HG03135 (cell line): ENCODE measurements at regions not wholly inside any gene's neighbourhood (a gene's known extent, or its start where the extent isn't known, plus 50 kb on each side); places are given as distances from the start of the nearest gene placed in this dataset.

ENCODE experiments used
- ATAC-seq: cut with Tn5 transposase; IDR thresholded peaks from one replicate; pipeline ENCODE4 v1.9.1; 2021; ENCODE audit warnings: mild to moderate bottlenecking, moderate library complexity; ENCODE audit not compliant: unreplicated experiment

DNA sequence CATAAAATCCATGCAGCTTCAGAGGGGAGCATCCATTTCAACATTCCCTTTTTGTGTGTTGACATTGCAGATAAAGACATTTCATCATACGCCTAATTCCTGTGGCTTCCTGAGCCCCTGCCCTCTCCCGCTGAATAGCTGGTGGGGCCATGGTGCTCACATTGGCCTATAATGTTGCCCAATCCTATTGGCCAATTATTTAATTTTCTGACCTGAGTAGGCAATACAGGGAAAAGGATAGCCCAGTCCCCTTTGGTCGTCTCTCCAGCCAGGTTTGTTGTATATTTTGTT lies 163.8 kb upstream of the MYCN start:
- ATAC-seq = no peak

DNA sequence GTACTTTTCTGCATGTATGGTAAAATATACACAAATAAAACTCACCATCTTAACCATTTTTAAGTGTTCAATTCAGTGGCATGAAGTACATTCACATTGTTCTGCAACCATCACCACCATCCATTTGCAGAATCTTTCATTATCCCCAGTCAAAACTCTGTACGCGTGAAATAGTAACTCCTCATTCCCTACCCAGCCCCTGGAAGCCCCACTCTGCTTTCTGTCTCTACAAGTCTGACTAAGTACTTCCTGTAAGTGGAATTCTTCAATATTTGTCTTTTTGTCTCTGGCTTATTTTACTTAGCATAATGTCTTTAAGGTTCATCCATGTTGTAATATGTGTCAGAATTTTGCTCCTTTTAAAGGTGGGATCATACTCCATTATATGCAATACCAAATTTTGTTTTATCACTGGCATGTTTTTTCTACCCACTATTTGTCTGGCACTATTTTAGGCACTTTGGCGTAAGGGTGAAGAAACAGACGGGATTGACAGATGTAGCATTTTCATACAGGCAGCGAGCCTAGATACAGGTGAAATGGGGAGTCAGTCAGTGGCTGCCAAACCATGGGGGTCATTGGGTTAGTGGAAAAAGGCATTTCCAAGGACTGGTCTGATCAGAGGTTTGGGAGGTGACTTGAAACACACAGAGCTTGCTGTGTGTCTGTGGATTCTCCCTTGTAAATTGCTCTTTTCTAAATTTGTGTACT lies 163.2 kb upstream of the MYCN start:
- ATAC-seq = no peak

DNA sequence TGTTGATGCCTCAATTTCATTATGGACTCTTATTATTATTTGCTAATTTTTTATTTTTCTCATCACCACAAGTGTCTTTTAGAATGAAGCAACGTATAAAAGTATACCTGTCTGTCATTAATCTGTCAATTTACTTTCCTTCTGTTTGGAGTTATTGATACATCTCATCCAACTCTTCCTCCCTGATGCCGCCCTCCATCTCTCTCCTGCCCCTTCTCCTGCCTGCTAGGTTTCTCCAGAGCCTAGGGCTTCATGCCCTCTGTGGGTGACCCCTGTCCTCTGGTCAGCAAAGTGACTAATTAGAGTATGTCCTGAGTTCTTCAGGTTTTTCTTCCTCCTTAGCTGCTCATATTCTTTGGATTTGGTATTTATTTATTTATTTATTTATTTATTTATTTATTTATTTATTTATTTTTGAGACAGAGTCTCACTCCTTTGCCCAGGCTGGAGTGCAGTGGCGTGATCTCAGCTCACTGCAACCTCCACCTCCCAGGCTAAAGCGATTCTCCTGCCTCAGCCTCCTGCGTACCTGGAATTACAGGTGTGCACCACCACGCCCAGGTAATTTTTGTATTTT lies 162.5 kb upstream of the MYCN start:
- no peak for ATAC-seq

DNA sequence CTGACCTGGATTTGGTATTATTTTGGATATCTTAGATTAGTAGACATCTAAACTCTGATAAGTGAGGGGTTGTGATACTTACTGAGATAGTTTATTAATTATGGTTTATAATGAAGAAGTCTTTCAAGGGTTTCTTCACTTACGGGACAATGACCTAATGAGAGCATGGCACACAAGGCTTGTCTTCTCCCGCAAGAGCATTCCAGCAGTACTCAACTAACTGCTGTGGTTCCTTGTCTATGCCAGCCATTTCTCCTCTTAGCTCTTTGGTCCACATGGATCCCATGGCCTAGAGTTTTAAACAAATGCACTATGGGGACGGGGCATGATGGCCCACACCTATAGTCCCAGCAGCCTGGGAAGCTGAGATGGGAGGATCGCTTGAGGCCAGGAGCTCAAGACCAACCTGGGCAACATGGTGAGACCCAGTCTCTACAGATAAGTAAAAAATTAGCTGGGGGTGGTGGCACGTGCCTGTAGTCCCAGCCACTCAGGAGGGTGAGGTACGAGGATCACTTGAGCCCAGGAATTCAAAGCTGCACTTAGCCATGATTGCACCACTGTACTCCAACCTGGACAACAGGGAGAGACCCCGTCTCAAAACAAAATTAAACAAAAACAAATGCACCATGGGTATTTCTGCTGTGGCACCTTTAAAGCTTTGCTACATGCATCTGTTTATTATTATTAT lies 161.7 kb upstream of the MYCN start:
- ATAC-seq = no peak

GRCh38 chr2:15779381-15780041 lies 160.8 kb upstream of the MYCN start:
- ATAC-seq = no peak

- no peak for ATAC-seq
Measured at GRCh38 chr2:15780234-15780633, 160.1 kb upstream of the MYCN start.

DNA sequence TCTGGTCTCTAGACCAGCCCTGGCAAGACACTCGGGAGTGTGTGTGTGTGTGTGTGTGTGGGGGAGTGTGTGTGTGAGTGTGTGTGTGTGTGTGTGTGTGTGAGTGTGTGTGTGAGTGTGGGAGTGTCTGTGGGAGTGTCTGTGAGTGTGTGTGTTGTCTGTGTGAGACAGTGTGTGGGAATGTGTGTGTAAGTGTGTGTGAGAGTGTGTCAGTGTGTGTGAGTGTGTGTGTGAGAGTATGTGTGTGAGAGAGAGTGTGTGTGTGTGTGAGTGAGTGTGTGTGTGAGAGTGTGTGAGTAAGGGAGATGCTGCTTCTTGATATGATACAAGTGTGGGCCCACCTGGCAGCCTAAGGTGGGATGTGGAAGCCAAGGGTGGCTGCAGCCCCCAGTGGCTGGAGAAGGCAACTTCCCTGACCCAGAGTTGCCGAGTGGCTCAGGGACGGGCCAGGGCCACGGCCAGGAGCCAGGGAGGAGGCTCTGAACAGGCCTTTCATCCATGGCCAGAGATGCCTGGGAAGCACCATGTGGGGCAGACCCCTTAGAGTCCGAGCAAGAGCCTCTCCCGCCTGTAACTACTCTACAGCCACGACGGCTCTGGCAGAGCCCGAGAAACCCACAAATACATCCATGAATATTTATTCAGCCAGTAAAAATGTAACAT lies 159.3 kb upstream of the MYCN start:
- ATAC-seq = no peak

- ATAC-seq = no peak
Measured at GRCh38 chr2:15782009-15782751, 158.2 kb upstream of the MYCN start.

DNA sequence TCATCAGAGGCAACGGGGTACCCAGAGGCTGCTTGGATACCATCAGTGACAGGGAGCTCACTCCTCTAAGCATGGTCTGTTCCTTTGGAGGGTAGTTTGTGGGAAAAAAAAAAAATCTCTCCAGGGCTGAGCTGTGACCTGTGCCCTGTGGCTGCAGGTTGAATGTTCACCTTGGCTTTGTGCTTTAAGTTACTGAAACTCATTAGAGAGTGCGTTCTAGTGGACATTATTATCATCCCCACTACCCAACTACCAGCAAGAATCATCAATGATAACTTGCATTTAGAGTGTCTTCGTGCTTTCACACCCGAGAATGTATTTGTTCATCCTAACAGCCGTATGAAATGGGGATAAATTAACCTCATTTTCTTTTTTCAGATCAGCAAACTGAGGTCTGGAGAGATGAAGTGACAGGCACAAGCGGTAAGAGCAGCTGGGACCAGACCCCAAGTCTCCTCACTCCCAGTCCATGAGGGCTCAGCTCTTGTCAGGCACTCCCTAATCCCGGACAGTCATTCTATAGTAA lies 157.5 kb upstream of the MYCN start:
- ATAC-seq = no peak

DNA sequence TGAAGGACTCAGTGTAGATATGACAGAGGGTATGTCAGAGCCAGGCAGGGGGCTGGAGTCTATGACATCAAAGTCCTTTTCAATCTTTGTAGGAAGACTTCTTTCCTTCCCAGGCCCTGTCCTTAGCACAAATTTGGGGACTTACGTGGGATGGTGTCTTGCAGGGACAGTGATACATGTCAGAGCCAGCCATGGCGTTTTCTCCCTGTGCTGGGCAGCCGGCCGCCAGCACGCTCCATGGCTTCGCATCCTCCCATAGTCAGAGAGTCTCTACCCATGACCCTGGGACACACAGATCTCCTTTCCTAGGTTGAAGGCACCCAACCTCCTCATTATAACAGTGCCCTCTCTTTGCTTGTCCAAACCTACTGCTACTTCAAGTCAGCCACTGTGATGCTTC lies 156.9 kb upstream of the MYCN start:
- ATAC-seq = no peak

- ATAC-seq = no peak
Measured at GRCh38 chr2:15784106-15784885, 156.1 kb upstream of the MYCN start.

DNA sequence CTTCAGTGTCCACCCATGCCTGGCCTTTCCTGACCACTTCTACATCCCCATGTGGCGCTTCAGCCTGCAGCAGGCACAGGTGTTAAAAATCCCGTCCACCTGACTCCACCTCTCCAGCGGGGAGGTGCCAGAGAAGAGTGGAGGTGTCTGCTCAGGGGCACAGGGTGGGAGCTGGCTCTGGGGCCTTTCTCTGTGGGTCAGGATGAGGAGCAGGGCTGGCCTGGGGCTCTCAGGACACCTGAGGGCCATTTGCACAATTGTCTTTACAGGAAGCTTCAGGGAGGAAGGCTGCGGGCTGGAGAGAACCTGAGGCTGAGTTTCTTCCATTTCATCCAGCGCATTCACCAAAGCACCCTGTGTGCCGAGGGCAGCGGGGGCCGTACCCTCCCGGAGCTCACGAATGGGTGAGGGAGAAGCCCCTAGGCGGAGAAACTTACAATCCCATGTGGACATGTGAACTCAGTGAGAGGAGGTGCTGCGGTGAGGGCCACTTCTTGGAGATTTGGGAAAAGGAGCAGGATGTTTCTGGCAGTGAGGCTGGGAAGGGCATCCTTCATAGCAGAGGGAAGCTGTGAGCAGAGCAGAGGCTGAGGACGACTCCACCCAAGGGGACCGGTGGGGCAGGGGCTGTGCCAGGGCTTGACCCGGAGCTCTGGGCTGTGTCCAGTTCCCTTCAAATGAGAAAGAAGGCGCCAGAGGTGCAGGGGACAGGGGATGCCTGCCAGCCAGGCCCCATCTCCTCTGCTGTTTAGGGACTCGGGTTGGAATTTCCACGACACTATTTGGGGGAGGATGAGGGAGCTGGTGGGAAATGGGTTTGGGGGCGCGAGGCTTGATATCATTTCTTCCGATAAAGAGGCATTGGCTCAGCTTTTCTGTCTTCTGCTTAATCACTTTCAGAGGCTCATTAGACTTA lies 155.2 kb upstream of the MYCN start:
- ATAC-seq = no peak

- no peak for ATAC-seq
Measured at GRCh38 chr2:15786003-15786654, 154.2 kb upstream of the MYCN start.

DNA sequence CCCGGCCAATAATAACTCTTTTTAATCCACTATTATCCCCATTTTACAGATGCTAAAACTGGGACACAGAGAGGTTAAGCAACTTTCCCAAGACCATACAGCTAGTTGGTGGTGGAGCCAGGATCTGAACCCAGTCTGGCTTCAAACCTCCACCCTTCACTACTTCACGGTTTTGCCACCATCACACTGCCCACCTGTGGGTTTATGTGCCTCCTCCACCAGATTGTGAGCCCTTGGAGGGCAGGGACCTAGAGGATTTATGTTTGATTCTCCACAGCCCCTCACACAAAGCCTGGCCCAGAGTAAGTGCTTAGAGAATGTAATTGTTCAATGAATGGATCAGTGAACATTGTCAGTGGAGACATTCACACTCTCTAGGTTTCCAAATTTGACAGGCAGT lies 153.4 kb upstream of the MYCN start:
- ATAC-seq = no peak

GRCh38 chr2:15787535-15788454 lies 152.6 kb upstream of the MYCN start:
- no peak for ATAC-seq

DNA sequence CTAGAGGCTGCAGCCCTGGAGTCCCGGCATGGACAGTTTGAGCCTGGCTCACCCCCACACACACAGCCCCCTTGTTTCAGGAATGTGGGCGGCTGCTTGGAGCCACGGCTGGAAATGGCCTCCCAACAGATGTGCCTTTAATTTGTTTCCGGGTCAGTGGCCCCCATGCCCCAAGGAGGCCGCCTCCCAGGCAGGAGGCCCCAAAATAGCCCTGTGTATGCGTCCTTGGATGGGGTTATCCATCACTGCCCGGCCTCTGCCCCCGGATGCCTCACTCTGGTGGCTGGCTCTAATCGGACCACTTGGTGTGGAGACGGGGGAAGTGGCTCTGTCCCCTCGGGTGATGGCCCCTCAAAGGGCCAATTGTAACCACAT lies 151.9 kb upstream of the MYCN start:
- ATAC-seq = no peak

DNA sequence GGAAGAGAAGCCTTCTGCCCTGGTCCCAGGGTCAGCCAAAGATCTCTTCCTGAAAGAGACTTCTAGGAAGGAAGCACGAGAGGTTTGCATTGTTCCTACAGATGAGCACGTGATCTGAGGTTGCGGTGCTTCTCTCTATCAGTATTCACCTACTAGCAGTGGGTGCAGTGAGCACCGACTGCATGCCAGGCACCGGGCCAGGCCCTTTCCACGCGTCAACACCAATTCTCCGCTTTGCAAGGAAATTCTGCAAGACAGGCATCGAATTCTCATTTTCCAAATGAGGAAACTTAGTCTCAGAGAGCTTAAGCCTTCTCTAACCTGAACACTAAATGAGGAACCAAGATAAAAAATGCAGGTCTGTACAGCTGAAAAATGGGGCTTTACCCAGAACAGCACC lies 151.5 kb upstream of the MYCN start:
- no peak for ATAC-seq
